DLD1 (cell line): ENCODE measurements at regions not wholly inside any gene's neighbourhood (a gene's known extent, or its start where the extent isn't known, plus 50 kb on each side); places are given as distances from the start of the nearest gene placed in this dataset.

Experiments
- in situ Hi-C: cut with HindIII; loops from 2 replicates; pipeline ENCODE4 v1.10.0; 2017; ENCODE audit warnings: low sequenced_read_pairs

GRCh38 chr2:176641436-176641835, 372.2 kb downstream of the MTX2 start:
- in situ Hi-C loops: loop anchor here (25.0 kb wide), 1 partner anchor 504 kb away; the partner anchor contains the start of gene HOXD8

- in situ Hi-C loops: loop anchor here (25.0 kb wide), 1 partner anchor 505 kb away; the partner anchor contains the start of gene HOXD8
Observed at GRCh38 chr2:176642074-176642473, 372.8 kb downstream of the MTX2 start.

DNA sequence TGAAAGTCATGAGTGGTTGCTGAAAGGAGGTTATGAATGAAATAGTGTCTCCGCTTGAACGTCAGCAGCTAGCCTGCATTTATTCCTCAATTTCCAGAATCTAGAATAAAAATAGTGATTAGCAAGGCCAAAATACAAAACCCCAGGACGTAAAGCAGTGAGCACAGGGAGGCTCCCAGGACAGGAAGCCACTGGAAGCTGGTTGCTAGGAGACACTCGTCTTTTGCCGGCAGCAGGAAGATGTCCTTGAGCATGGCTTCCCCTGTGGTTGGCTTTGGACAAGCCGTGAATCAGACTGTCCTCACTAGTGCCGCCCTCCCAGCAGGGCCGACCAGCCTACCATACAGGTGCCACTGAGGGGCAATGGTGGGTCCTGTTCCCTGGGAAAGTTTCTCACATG, 374.4 kb downstream of the MTX2 start:
- in situ Hi-C loops: loop anchor here (25.0 kb wide), 1 partner anchor 506 kb away; the partner anchor contains the start of gene HOXD8

DNA sequence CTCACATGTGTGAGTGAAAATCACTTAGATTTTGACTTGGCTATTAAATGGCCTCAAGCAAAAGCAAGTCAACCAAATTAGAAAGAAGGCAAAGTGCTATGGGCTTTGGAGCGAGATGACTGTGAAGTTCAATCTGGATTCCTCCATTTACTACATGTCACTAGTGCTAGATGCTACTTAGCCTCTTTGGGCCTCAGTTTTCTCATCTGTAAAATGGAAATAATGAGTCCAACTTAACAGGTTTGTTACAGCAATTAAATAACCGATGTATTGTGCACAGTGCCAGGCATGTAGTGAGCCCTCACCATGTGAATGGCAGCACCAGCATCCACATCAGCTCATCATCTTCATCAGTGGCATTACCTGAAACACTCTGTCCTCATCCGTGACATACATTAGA, 376.3 kb downstream of the MTX2 start:
- in situ Hi-C loops: loop anchor here (25.0 kb wide), 1 partner anchor 508 kb away; the partner anchor contains the start of gene HOXD8

GRCh38 chr2:176646033-176646615, 376.9 kb downstream of the MTX2 start:
- in situ Hi-C loops: loop anchor here (25.0 kb wide), 1 partner anchor 509 kb away; the partner anchor contains the start of gene HOXD8

GRCh38 chr2:176647325-176648165, 378.3 kb downstream of the MTX2 start:
- in situ Hi-C loops: loop anchor here (25.0 kb wide), 1 partner anchor 510 kb away; the partner anchor contains the start of gene HOXD8

DNA sequence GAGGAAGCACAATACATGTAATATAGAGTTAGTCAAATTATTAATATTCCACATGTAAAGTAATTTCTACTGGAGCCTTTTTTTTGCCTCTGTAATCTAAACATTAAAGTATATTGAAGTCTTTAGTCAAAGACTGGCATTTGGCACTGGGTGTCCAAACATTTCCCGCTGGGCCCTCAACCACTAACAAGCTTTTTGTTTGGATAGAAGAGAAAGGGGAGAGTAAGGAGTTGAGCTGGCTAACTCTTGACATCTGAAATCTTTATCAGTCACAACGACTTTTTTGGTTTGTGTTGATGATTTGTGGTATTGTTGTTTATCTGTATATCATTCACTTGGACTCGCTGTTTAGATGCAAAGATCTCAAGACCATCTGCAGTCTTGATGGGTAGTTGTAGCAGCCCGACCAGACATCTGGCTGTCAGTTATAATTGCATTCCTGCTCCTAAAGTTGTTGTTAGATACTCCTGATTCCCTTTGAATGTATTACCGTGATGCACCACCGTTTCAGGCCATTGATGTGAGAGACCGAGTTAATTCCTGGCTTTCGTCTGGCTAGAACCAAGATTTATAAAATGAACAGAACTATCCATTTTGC, 379.6 kb downstream of the MTX2 start:
- in situ Hi-C loops: loop anchor here (25.0 kb wide), 1 partner anchor 511 kb away; the partner anchor contains the start of gene HOXD8

GRCh38 chr2:176650104-176650837, 381.0 kb downstream of the MTX2 start:
- in situ Hi-C loops: loop anchor here (10.0 kb wide), 1 partner anchor 495 kb away; no protein-coding TSS in a partner anchor

DNA sequence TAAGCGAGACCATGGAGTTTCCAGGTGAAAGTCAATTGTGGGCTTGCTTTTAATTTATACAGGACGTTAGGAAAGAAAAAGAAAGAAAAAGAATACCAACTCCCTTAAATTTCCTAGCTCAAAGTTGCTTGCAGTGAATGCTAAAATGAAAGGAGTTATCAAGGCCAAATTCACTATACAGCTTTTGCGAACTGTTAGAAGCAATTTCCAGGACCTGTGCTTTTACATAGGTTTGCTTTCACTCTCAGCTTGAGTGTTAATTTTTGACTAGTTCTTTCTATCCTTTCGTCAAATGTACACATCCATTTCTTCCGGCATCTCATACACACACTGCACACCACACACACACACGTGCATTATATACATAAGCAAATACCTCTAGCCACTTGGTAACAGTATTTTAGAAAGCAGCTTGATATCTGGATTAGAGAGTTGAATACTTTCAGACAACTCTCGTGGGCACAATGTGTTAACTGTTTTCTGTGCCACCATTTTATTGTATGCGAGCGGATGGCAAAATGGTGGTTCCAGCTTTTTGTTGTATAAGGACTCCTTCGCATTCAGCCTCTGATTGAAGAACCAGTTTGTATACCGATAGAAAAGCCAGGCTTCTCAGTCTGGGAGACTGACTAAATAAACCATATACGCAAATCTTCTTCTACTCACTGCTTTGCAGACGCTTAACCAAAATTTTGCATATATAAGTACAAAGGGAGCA, 381.8 kb downstream of the MTX2 start:
- in situ Hi-C loops: loop anchor here (10.0 kb wide), 1 partner anchor 494 kb away; no protein-coding TSS in a partner anchor

GRCh38 chr2:176652300-176653182, 383.3 kb downstream of the MTX2 start:
- in situ Hi-C loops: loop anchor here (10.0 kb wide), 1 partner anchor 492 kb away; no protein-coding TSS in a partner anchor

DNA sequence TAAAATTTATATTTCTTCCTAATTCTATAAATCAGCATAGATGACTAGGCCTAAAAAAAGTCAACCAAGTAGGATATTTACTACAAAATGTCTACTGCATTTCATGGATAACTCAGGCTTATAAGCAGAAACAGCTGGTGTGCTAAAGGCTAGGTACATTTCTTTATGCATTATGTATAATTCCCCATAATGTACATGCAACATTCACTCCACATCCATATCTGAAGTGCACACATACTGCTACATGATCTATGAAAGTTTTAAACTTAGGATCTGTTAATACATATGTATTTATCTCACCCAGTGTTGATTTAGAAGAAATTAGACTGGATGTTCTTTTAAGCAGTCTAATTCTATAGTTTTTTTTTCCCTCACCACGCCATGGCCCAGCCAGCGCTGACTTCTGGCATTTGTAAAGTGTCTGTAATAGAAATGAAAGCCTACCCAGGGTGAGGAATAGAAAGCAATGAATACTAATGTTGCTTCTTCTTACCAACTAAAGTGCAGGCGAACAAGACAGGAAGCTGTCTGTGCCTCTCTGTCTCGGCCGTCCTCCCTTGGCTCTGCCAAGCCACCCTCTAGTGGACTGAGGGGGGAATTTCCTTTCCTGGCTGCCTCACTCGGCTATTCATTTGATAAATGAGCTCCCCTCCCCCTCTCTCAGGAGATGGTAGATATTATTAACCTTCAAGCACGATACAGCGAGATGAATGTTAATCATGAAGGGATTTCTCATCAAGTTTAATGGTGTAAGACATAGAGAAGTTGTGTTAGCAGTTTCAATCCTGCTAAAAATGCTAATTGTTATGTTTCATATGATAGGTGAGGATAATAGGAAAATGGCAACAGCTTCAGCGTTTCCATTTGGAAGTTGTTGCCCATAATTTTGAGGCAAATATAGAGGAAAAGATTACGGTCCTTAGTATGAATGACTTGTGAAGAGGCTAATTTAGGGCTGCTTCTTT, 384.5 kb downstream of the MTX2 start:
- in situ Hi-C loops: loop anchor here (10.0 kb wide), 1 partner anchor 491 kb away; no protein-coding TSS in a partner anchor

DNA sequence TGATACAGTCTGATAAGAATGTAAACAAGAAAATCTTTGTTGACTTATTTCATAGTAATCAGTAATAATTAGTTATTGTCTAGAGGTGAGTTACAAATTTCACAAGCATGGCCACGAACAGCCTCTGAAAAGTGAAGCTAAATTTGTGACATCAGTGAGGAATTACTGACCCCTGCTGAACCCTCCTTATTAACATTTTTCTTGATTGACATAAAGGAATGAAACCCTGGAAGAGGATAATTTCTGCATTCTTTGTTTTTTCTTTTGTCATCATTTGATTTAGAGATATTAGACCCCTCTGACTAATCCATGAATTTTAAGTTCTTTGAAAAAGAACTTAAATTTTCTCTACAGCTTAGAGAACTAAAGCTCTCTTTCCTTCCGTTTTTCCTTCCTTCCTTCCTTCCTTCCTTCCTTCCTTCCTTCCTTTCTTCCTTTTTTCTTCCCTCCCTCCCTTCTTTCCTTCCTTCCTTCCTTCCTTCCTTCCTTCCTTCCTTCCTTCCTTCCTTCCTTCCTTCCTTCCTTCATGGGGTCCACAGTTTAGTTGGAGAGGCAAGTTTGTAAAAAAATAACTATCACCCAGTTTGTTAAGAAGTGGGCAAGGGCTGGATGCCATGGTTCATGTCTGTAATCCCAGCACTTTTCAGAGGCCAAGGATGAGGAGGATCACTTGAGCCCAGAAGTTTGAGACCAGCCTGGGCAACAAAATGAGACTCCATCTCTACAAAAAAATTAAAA, 387.0 kb downstream of the MTX2 start:
- in situ Hi-C loops: loop anchor here (10.0 kb wide), 1 partner anchor 489 kb away; no protein-coding TSS in a partner anchor

- in situ Hi-C loops: loop anchor here (10.0 kb wide), 1 partner anchor 488 kb away; no protein-coding TSS in a partner anchor
Observed at GRCh38 chr2:176656776-176657140, 387.5 kb downstream of the MTX2 start.

DNA sequence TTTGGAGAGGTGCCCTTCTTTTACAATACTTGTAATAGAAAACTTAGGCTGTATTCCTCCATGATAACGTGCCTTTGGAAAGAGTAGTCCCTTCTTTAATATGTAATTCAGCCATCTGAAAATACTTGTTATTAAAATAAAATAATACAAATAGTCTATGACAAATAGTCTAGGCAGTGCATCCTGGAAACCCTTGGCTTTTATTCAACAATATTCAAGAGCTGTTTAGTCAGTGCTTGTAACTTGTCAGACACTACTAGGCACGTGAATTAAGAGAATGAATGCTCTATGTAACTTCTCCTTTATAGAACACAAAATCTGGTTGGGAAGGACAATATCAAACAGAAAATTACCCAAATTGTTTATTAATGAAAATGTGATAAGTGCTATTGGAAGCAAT, 388.2 kb downstream of the MTX2 start:
- in situ Hi-C loops: loop anchor here (10.0 kb wide), 1 partner anchor 487 kb away; no protein-coding TSS in a partner anchor

DNA sequence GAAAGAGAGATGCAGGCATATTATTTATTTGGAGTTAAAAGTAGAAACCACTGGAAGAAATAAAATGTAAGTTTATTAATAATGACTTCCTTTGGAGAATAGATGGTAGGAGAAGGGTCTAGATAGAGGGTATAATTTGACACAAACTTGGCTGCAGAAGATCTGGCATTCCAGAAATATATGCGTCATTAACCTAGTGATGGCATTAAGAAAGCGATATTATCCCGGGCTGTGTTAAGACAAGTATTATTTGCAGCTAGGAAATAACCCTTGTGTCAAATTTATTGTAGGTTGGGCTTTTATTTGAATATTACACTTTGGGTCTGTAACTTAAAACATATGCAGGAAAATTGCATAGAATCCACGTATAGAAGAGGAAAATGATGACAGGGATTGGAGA, 389.5 kb downstream of the MTX2 start:
- in situ Hi-C loops: loop anchor here (10.0 kb wide), 1 partner anchor 486 kb away; no protein-coding TSS in a partner anchor

DNA sequence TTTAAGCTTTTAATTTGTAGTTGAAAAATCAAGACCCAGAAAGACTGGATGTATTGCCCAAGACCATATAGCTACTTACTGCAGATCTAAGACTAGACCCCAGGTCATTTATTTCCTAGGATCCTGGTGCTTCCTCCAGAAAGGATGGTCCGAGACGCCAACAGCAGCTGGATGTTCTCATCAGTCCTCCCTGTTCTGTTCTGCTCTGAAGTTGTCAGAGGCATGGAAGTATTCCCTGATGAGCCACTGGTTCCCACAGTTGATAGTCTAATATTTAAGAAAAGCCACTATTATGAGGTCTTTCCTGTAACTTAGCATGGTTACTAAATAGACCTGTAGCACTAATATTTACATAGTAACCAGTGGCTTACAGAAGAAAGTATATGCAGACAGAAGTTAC, 393.5 kb downstream of the MTX2 start:
- in situ Hi-C loops: no loop called here

DNA sequence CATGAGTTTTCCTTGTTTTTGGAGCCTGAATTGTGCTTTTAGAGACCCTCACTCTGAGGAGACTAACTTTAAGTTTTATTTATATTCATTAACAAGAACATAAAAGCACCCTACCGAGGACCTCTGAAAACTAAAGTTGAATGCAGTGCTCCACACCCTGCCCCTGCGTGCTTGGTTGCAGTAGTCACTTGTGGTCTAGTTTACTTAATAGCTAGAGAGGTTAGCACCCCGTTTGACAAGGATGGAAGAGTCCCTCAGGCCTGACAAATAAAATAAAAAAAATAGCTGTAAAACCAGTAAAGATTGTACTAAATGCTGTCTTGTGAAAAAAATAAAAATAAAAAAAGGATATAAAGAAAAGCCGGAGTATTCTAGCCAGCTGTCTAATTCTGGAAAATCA, 395.2 kb downstream of the MTX2 start:
- in situ Hi-C loops: no loop called here
